Mononuclear cell (primary cell): ENCODE measurements at regions not wholly inside any gene's neighbourhood (a gene's known extent, or its start where the extent isn't known, plus 50 kb on each side); places are given as distances from the start of the nearest gene placed in this dataset.

Experiments used
- H3K27me3 ChIP-seq: 2 replicates; pipeline ENCODE4 v1.6.0; 2011; ENCODE audit warnings: low read length, control low read depth; ENCODE audit not compliant: insufficient read depth
- H3K4me1 ChIP-seq: 2 replicates; pipeline ENCODE4 v1.5.1; 2011; ENCODE audit warnings: mild to moderate bottlenecking, low read length, control low read depth; ENCODE audit not compliant: insufficient read depth
- H3K4me3 ChIP-seq: 2 replicates; pipeline ENCODE4 v1.5.1; 2011; ENCODE audit warnings: mild to moderate bottlenecking, low read length, moderate library complexity
- H3K9me3 ChIP-seq: 2 replicates; pipeline ENCODE4 v1.5.1; 2011; ENCODE audit warnings: low read depth, mild to moderate bottlenecking, control low read depth, low read length

GRCh38 chr3:94716326-94717018 is 653.6 kb downstream of the NSUN3 start:
- Histone ChIP-seq H3K27me3 (no peaks in the 10 kb centered on the region), H3K4me1 (no peaks in the 10 kb centered on the region), H3K9me3 (no peaks in the 10 kb centered on the region), H3K4me3 (no peak overlapping the region)

GRCh38 chr3:94734206-94734605 is 671.3 kb downstream of the NSUN3 start:
- Histone ChIP-seq H3K4me3 (no peak overlapping the region), H3K27me3 (no peaks in the 10 kb centered on the region), H3K9me3 (no peaks in the 10 kb centered on the region), H3K4me1 (no peaks in the 10 kb centered on the region)

- H3K27me3 ChIP-seq, result no peaks in the 10 kb centered on the region
- H3K4me1 ChIP-seq, result no peaks in the 10 kb centered on the region
- H3K9me3 ChIP-seq, result no peaks in the 10 kb centered on the region
- no peak overlapping the region for H3K4me3 ChIP-seq
Measured at GRCh38 chr3:94735354-94735753, 672.5 kb downstream of the NSUN3 start.

- H3K27me3 ChIP-seq, result no peaks in the 10 kb centered on the region
- H3K4me1 ChIP-seq, result no peaks in the 10 kb centered on the region
- H3K4me3 ChIP-seq, result no peak overlapping the region
- no peaks in the 10 kb centered on the region for H3K9me3 ChIP-seq
Measured at GRCh38 chr3:94737116-94737515, 674.3 kb downstream of the NSUN3 start.

GRCh38 chr3:94739420-94739819 is 676.6 kb downstream of the NSUN3 start:
- Histone ChIP-seq H3K4me1 (no peaks in the 10 kb centered on the region), H3K4me3 (no peak overlapping the region), H3K27me3 (no peaks in the 10 kb centered on the region), H3K9me3 (no peaks in the 10 kb centered on the region)

- no peak overlapping the region for H3K4me3 ChIP-seq
- H3K4me1 ChIP-seq, result no peaks in the 10 kb centered on the region
- no peaks in the 10 kb centered on the region for H3K27me3 ChIP-seq
- no peaks in the 10 kb centered on the region for H3K9me3 ChIP-seq
Measured at GRCh38 chr3:94758751-94759150, 695.9 kb downstream of the NSUN3 start.

- no peak overlapping the region for H3K4me3 ChIP-seq
- H3K4me1 ChIP-seq, result no peaks in the 10 kb centered on the region
- no peaks in the 10 kb centered on the region for H3K9me3 ChIP-seq
- H3K27me3 ChIP-seq, result no peaks in the 10 kb centered on the region
Measured at GRCh38 chr3:94772402-94772801, 709.5 kb downstream of the NSUN3 start.

- H3K4me1 ChIP-seq, result no peaks in the 10 kb centered on the region
- no peaks in the 10 kb centered on the region for H3K9me3 ChIP-seq
- no peaks in the 10 kb centered on the region for H3K27me3 ChIP-seq
- no peak overlapping the region for H3K4me3 ChIP-seq
Measured at GRCh38 chr3:94775746-94776145, 712.9 kb downstream of the NSUN3 start.

GRCh38 chr3:94776401-94776915 is 713.6 kb downstream of the NSUN3 start:
- no peaks in the 10 kb centered on the region for H3K9me3 ChIP-seq
- no peak overlapping the region for H3K4me3 ChIP-seq
- no peaks in the 10 kb centered on the region for H3K27me3 ChIP-seq
- H3K4me1 ChIP-seq, result no peaks in the 10 kb centered on the region

GRCh38 chr3:94778289-94778688 is 715.4 kb downstream of the NSUN3 start:
- Histone ChIP-seq H3K27me3 (no peaks in the 10 kb centered on the region), H3K4me1 (no peaks in the 10 kb centered on the region), H3K4me3 (no peak overlapping the region), H3K9me3 (no peaks in the 10 kb centered on the region)

GRCh38 chr3:94778814-94779494 is 716.1 kb downstream of the NSUN3 start:
- no peak overlapping the region for H3K4me3 ChIP-seq
- no peaks in the 10 kb centered on the region for H3K4me1 ChIP-seq
- H3K27me3 ChIP-seq, result no peaks in the 10 kb centered on the region
- no peaks in the 10 kb centered on the region for H3K9me3 ChIP-seq

GRCh38 chr3:94779699-94780098 is 716.8 kb downstream of the NSUN3 start:
- Histone ChIP-seq H3K27me3 (no peaks in the 10 kb centered on the region), H3K9me3 (no peaks in the 10 kb centered on the region), H3K4me3 (no peak overlapping the region), H3K4me1 (no peaks in the 10 kb centered on the region)

- no peaks in the 10 kb centered on the region for H3K4me1 ChIP-seq
- H3K4me3 ChIP-seq, result no peak overlapping the region
- no peaks in the 10 kb centered on the region for H3K27me3 ChIP-seq
- H3K9me3 ChIP-seq, result no peaks in the 10 kb centered on the region
Measured at GRCh38 chr3:94784274-94784673, 721.4 kb downstream of the NSUN3 start.

GRCh38 chr3:94787066-94787465 is 724.2 kb downstream of the NSUN3 start:
- no peaks in the 10 kb centered on the region for H3K9me3 ChIP-seq
- no peaks in the 10 kb centered on the region for H3K4me1 ChIP-seq
- no peaks in the 10 kb centered on the region for H3K27me3 ChIP-seq
- H3K4me3 ChIP-seq, result no peak overlapping the region

- Histone ChIP-seq H3K9me3 (no peaks in the 10 kb centered on the region), H3K4me3 (no peak overlapping the region), H3K4me1 (no peaks in the 10 kb centered on the region), H3K27me3 (no peaks in the 10 kb centered on the region)
Measured at GRCh38 chr3:94787734-94788270, 724.9 kb downstream of the NSUN3 start.
